Hepatocyte (in vitro differentiated cells): ENCODE measurements at regions not wholly inside any gene's neighbourhood (a gene's known extent, or its start where the extent isn't known, plus 50 kb on each side); places are given as distances from the start of the nearest gene placed in this dataset.

ENCODE experiments used
- DNase-seq: peaks from one replicate; pipeline ENCODE4 v3.0.0-alpha.2; 2016; ENCODE audit warnings: low spot score
- H2AFZ ChIP-seq: fragments of 200-600 bp; sonication (generic); 2 replicates; pipeline ENCODE4 v1.6.0; 2016; ENCODE audit warnings: antibody characterized with exemption, mild to moderate bottlenecking
- H3K27ac ChIP-seq: fragments of 200-600 bp; sonication (generic); 2 replicates; pipeline ENCODE4 v1.5.1; 2016; ENCODE audit warnings: mild to moderate bottlenecking
- H3K27me3 ChIP-seq: fragments of 200-600 bp; sonication (generic); 2 replicates; pipeline ENCODE4 v1.6.1; 2016
- H3K36me3 ChIP-seq: fragments of 200-600 bp; sonication (generic); replicated peaks from 2 replicates; pipeline ENCODE4 v1.5.1; 2016; ENCODE audit warnings: low read depth; ENCODE audit not compliant: insufficient read depth
- H3K4me1 ChIP-seq: fragments of 200-600 bp; sonication (generic); 2 replicates; pipeline ENCODE4 v1.5.1; 2016; ENCODE audit warnings: mild to moderate bottlenecking, moderate library complexity; ENCODE audit not compliant: insufficient read depth
- H3K4me2 ChIP-seq: fragments of 200-600 bp; sonication (generic); 2 replicates; pipeline ENCODE4 v1.6.0; 2016
- H3K4me3 ChIP-seq: fragments of 200-600 bp; sonication (generic); 2 replicates; pipeline ENCODE4 v1.5.1; 2016; ENCODE audit warnings: mild to moderate bottlenecking
- H3K79me2 ChIP-seq: fragments of 200-600 bp; sonication (generic); 2 replicates; pipeline ENCODE4 v1.6.0; 2017; ENCODE audit warnings: mild to moderate bottlenecking
- H3K9me2 ChIP-seq: fragments of 200-600 bp; sonication (generic); replicated peaks from 2 replicates; pipeline ENCODE4 v1.6.0; 2017; ENCODE audit warnings: mild to moderate bottlenecking; ENCODE audit not compliant: insufficient read depth
- H3K9me3 ChIP-seq: fragments of 200-600 bp; sonication (generic); 2 replicates; pipeline ENCODE4 v1.5.1; 2016; ENCODE audit warnings: low read depth, mild to moderate bottlenecking
- H4K20me1 ChIP-seq: fragments of 200-600 bp; sonication (generic); 2 replicates; pipeline ENCODE4 v1.6.0; 2016; ENCODE audit warnings: mild to moderate bottlenecking; ENCODE audit not compliant: insufficient read depth, poor library complexity, severe bottlenecking
- EZH2 ChIP-seq: fragments of 200-600 bp; sonication (generic); IDR thresholded peaks from 2 replicates; pipeline ENCODE4 v1.6.1; 2016; ENCODE audit warnings: antibody characterized with exemption, mild to moderate bottlenecking, borderline replicate concordance
- EZH2phosphoT487 ChIP-seq: fragments of 200-600 bp; sonication (generic); IDR thresholded peaks from one replicate; pipeline ENCODE4 v1.6.1; 2018; ENCODE audit warnings: antibody characterized with exemption, mild to moderate bottlenecking, low read depth, moderate library complexity; ENCODE audit not compliant: unreplicated experiment, severe bottlenecking
- WGBS: methylation state at CpG from one replicate; pipeline ENCODE4 v1.1.6; 2016; ENCODE audit warnings: low lambda C conversion rate; ENCODE audit errors: missing lambda C conversion rate; 5-methylcytosine and 5-hydroxymethylcytosine counted together
- TF ChIP-seq, protein P1 (sequence below): fragments of 200-600 bp; sonication (generic); IDR thresholded peaks from 2 replicates; pipeline ENCODE4 v1.5.1; 2016; ENCODE audit warnings: antibody characterized with exemption, mild to moderate bottlenecking; ENCODE audit not compliant: poor library complexity

DNA sequence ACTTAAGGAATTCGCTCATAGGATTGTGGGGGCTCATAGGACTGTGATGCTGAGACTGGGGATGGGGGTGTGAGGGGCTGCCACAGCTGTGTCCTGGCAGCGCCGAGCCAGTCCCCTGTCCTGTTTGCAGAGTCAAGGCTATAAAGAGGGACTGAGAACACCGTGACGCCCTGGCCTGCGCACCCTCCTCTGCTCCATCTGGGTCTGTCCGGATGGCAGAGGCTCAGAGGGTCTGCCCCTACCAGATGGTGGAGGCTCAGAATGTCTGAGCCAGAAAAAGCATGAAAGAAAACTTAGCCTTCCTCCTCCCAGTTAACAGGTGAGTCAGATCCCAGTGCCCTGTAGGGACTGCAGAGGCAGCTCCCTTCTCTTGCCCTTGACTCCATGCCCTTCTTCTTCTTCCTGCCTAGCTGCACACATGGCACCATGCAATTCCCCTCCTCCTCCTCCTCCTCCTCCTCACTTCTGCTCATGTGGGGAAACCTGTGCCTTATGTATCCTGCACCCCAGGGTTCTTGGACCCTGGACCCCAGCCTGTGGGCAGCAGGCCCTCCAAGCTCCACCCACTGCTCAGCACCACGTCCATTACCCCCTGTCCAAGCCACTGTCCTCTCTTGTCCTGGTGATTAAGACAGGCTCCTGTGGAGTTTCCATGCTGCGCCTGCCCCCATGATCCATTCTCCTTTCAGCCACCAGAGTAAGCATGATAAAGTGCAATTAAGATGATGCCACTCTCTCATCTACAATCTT is 410.0 kb upstream of the SULF2 start:
- H4K20me1 ChIP-seq, result no peaks in the 10 kb centered on the region
- WGBS, result 92% methylated on average over 9 of the region's 9 CpGs
- no peaks in the 10 kb centered on the region for H3K27me3 ChIP-seq
- TF ChIP-seq, protein P1, sequence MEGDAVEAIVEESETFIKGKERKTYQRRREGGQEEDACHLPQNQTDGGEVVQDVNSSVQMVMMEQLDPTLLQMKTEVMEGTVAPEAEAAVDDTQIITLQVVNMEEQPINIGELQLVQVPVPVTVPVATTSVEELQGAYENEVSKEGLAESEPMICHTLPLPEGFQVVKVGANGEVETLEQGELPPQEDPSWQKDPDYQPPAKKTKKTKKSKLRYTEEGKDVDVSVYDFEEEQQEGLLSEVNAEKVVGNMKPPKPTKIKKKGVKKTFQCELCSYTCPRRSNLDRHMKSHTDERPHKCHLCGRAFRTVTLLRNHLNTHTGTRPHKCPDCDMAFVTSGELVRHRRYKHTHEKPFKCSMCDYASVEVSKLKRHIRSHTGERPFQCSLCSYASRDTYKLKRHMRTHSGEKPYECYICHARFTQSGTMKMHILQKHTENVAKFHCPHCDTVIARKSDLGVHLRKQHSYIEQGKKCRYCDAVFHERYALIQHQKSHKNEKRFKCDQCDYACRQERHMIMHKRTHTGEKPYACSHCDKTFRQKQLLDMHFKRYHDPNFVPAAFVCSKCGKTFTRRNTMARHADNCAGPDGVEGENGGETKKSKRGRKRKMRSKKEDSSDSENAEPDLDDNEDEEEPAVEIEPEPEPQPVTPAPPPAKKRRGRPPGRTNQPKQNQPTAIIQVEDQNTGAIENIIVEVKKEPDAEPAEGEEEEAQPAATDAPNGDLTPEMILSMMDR, result no peak
- TF ChIP-seq EZH2 (no peak), EZH2phosphoT487 (no peak)
- no peaks in the 10 kb centered on the region for H3K9me3 ChIP-seq
- no peak overlapping the region for H3K27ac ChIP-seq
- no peaks in the 10 kb centered on the region for H3K79me2 ChIP-seq
- no peak for DNase-seq
- H3K4me2 ChIP-seq, result no peak overlapping the region
- no peak overlapping the region for H3K4me3 ChIP-seq
- no peaks in the 10 kb centered on the region for H3K9me2 ChIP-seq
- peaks cover 11% of the 10 kb centered on the region for H3K4me1 ChIP-seq
- no peaks in the 10 kb centered on the region for H3K36me3 ChIP-seq
- H2AFZ ChIP-seq, result no peak overlapping the region

DNA sequence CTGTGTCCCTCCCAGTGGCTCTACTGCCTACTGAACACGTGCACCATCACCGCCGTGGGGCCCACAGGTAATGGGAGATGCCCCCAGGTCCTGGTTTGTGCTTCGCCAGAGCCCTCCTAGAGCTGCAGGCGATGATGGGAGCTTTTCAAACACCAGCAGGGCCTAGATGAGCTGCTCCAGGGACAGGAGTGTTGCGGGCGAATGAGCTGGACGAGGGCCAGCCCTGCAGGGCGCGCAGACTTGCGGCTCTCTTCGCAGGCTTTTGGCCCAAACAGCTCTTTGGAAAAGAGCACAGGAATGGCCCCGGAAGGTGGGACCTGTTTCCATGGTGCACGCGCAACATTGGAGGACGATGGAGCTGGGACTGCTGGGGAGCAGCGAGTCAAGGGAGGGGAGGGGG is 409.3 kb upstream of the SULF2 start:
- 93% methylated on average over 17 of the region's 17 CpGs for WGBS

DNA sequence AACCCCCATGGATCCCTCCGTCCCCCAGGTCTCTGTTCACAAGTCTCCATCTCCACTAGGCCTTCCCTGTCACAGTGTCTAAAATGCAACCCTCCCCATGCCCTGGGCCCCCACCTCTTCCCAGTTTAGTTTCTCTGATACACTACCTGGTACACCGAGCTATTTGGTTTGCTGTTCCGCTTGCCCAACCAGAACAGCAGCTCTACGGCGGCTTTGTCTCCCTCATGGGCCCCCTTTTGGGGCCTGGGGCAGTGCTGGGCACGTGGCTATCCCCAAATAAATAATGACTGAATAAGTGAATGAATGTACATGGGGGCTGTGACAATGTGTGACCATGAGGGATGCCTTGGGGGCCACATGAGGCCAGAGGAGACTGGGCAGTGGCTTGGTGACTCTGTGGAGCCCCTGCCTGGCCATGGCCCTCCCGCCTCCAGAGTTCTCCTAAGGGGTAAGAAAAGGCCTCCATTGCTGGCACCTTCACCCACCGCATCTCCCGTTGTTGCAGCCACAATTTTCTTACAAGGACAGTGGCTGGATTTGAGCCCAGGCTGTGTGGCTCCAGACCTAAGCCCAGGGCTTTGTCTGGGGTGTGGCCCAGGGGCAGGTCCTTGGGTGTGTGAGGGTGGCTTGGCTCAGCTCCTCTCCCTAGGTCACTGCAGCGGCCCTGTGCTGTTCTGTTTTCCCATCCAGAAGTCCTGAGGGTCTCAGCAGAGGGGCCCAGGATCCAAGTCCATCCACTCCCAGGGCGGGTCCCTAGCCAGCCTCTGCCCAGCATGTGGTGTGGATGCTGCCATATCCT is 408.5 kb upstream of the SULF2 start:
- H3K9me2 ChIP-seq, result no peaks in the 10 kb centered on the region
- 91% methylated on average over 11 of the region's 11 CpGs for WGBS
- no peaks in the 10 kb centered on the region for H3K36me3 ChIP-seq
- no peaks in the 10 kb centered on the region for H4K20me1 ChIP-seq
- H3K9me3 ChIP-seq, result no peaks in the 10 kb centered on the region
- H3K79me2 ChIP-seq, result no peaks in the 10 kb centered on the region
- no peak overlapping the region for H3K4me2 ChIP-seq
- no peak overlapping the region for H3K27ac ChIP-seq
- H3K4me3 ChIP-seq, result no peak overlapping the region
- H3K27me3 ChIP-seq, result no peaks in the 10 kb centered on the region
- H2AFZ ChIP-seq, result no peak overlapping the region
- no peak for DNase-seq
- peaks cover 14% of the 10 kb centered on the region for H3K4me1 ChIP-seq
- TF ChIP-seq, protein P1, result no peak
- TF ChIP-seq EZH2 (no peak), EZH2phosphoT487 (no peak)

More for the DNA sequence above, 409.3 kb upstream of the SULF2 start:
- Histone ChIP-seq H3K9me2 (no peaks in the 10 kb centered on the region), H3K4me2 (no peak overlapping the region), H3K4me3 (no peak overlapping the region), H3K27me3 (no peaks in the 10 kb centered on the region), H3K9me3 (no peaks in the 10 kb centered on the region), H3K4me1 (peaks cover 14% of the 10 kb centered on the region), H2AFZ (no peak overlapping the region), H3K79me2 (no peaks in the 10 kb centered on the region), H3K36me3 (no peaks in the 10 kb centered on the region), H3K27ac (no peak overlapping the region), H4K20me1 (no peaks in the 10 kb centered on the region)
- DNase-seq, result no peak
- TF ChIP-seq, protein P1, result no peak
- TF ChIP-seq EZH2phosphoT487, result no peak
- no peak for TF ChIP-seq EZH2
